HEK293T (cell line): ENCODE measurements at regions not wholly inside any gene's neighbourhood (a gene's known extent, or its start where the extent isn't known, plus 50 kb on each side); places are given as distances from the start of the nearest gene placed in this dataset.

ENCODE experiments used
- CTCF ChIA-PET: fragments of 350-600 bp; formaldehyde crosslinking; extraction: SDS; loops from one replicate; lab custom pipeline; 2021; ENCODE audit warnings: antibody characterized with exemption, inconsistent platforms; lab: Yijun Ruan, JAX
- POLR2A ChIA-PET: fragments of 350-600 bp; formaldehyde crosslinking; extraction: SDS; loops from one replicate; lab custom pipeline; 2020; ENCODE audit warnings: antibody characterized with exemption, inconsistent platforms; lab: Yijun Ruan, JAX
- DNase-seq: peaks from one replicate; pipeline ENCODE4 v3.0.0; 2012; ENCODE audit warnings: mixed read lengths; ENCODE audit errors: extremely low spot score
- ARNT ChIP-seq: fragments of 450-650 bp; IDR thresholded peaks from 2 replicates; pipeline ENCODE4 v1.6.1; 2017; ENCODE audit warnings: mild to moderate bottlenecking
- BHLHE40 ChIP-seq: fragments of 450-650 bp; IDR thresholded peaks from 2 replicates; pipeline ENCODE4 v1.6.1; 2016; ENCODE audit warnings: mild to moderate bottlenecking, moderate library complexity, borderline replicate concordance
- CTBP1 ChIP-seq: fragments of 450-650 bp; IDR thresholded peaks from 2 replicates; pipeline ENCODE4 v1.6.1; 2016; ENCODE audit warnings: borderline replicate concordance
- ELF4 ChIP-seq: fragments of 450-650 bp; IDR thresholded peaks from 2 replicates; pipeline ENCODE4 v1.6.1; 2017; ENCODE audit warnings: antibody characterized with exemption
- FOXA1 ChIP-seq: fragments of 450-650 bp; IDR thresholded peaks from 2 replicates; pipeline ENCODE4 v1.6.1; 2016; ENCODE audit warnings: mild to moderate bottlenecking
- FOXK2 ChIP-seq: fragments of 450-650 bp; IDR thresholded peaks from 2 replicates; pipeline ENCODE4 v1.6.1; 2016; ENCODE audit warnings: mild to moderate bottlenecking
- FOXM1 ChIP-seq: fragments of 450-650 bp; IDR thresholded peaks from 2 replicates; pipeline ENCODE4 v1.6.1; 2017; ENCODE audit warnings: mild to moderate bottlenecking, borderline replicate concordance
- HDGF ChIP-seq: fragments of 450-650 bp; IDR thresholded peaks from 2 replicates; pipeline ENCODE4 v1.6.1; 2017; ENCODE audit warnings: antibody characterized with exemption, borderline replicate concordance
- L3MBTL2 ChIP-seq: fragments of 450-650 bp; conservative IDR thresholded peaks from 2 replicates; pipeline ENCODE4 v1.6.1; 2016; ENCODE audit warnings: mild to moderate bottlenecking
- LEF1 ChIP-seq: fragments of 450-650 bp; IDR thresholded peaks from 2 replicates; pipeline ENCODE4 v1.6.1; 2017; ENCODE audit warnings: mild to moderate bottlenecking, borderline replicate concordance
- NFRKB ChIP-seq: fragments of 450-650 bp; IDR thresholded peaks from 2 replicates; pipeline ENCODE4 v1.6.1; 2016; ENCODE audit warnings: mild to moderate bottlenecking, moderate library complexity
- PKNOX1 ChIP-seq: fragments of 450-650 bp; IDR thresholded peaks from 2 replicates; pipeline ENCODE4 v1.6.1; 2016
- SP1 ChIP-seq: fragments of 450-650 bp; IDR thresholded peaks from 2 replicates; pipeline ENCODE4 v1.6.1; 2017
- SUZ12 ChIP-seq: fragments of 450-650 bp; IDR thresholded peaks from 2 replicates; pipeline ENCODE4 v1.6.1; 2016; ENCODE audit warnings: mild to moderate bottlenecking
- TARDBP ChIP-seq: fragments of 450-650 bp; IDR thresholded peaks from 2 replicates; pipeline ENCODE4 v1.6.1; 2016
- ZNF384 ChIP-seq: fragments of 450-650 bp; IDR thresholded peaks from 2 replicates; pipeline ENCODE4 v1.6.1; 2016

- TF ChIP-seq ELF4 (no peak), TARDBP (no peak), FOXK2 (no peak), PKNOX1 (no peak)
- DNase-seq: no peak
- ChIA-PET CTCF (interaction anchor here (0.7 to 0.8 kb wide), 2 partner anchors 441 to 446 kb away, joined by 3 read pairs; no protein-coding TSS in a partner anchor), POLR2A (no interaction called here)
These were observed 103.4 kb upstream of the PJA1 start for GRCh38 chrX:69268611-69269010.

- TF ChIP-seq FOXM1: no peak
- no peak for TF ChIP-seq PKNOX1
- ChIA-PET POLR2A (no interaction called here), CTCF (no interaction called here)
- DNase-seq: no peak
These were observed 98.9 kb upstream of the PJA1 start for GRCh38 chrX:69264158-69264581.

GRCh38 chrX:69263251-69263820, 98.1 kb upstream of the PJA1 start:
- POLR2A ChIA-PET: no interaction called here
- DNase-seq: no peak
- CTCF ChIA-PET: no interaction called here
- TF ChIP-seq CTBP1 (no peak), BHLHE40 (no peak), SP1 (no peak), SUZ12 (no peak), LEF1 (no peak), NFRKB (no peak), FOXK2 (no peak), ELF4 (no peak), L3MBTL2 (no peak), FOXM1 (no peak), ARNT (no peak), HDGF (no peak), ZNF384 (no peak), TARDBP (no peak), FOXA1 (no peak), PKNOX1 (no peak)

- DNase-seq: no peak
- POLR2A ChIA-PET: no interaction called here
These were observed 97.0 kb upstream of the PJA1 start for GRCh38 chrX:69262036-69262936.

GRCh38 chrX:69260169-69260568, 94.9 kb upstream of the PJA1 start:
- POLR2A ChIA-PET: no interaction called here
- CTCF ChIA-PET: interaction anchor here (0.6 kb wide), 1 partner anchor 185 kb away, joined by 4 read pairs; no protein-coding TSS in a partner anchor
- DNase-seq: no peak
- no peak for TF ChIP-seq FOXA1
- TF ChIP-seq HDGF: no peak
- TF ChIP-seq ARNT: no peak
- no peak for TF ChIP-seq TARDBP
- no peak for TF ChIP-seq CTBP1
- no peak for TF ChIP-seq NFRKB
- no peak for TF ChIP-seq SP1
- TF ChIP-seq FOXK2: no peak
- no peak for TF ChIP-seq ZNF384

More at GRCh38 chrX:69262036-69262936, 97.0 kb upstream of the PJA1 start:
- TF ChIP-seq CTBP1 (no peak), L3MBTL2 (no peak), NFRKB (no peak), TARDBP (no peak), ARNT (no peak), FOXM1 (no peak), FOXA1 (no peak), SUZ12 (no peak), ELF4 (no peak), LEF1 (no peak), ZNF384 (no peak), PKNOX1 (no peak), SP1 (no peak), FOXK2 (no peak), BHLHE40 (no peak), HDGF (no peak)
- CTCF ChIA-PET: interaction anchor here (1.0 kb wide), 1 partner anchor 435 kb away, joined by 3 read pairs; no protein-coding TSS in a partner anchor

- ChIA-PET POLR2A (no interaction called here), CTCF (no interaction called here)
- no peak for TF ChIP-seq SUZ12
- TF ChIP-seq CTBP1: no peak
- no peak for TF ChIP-seq SP1
- TF ChIP-seq FOXA1: no peak
- no peak for TF ChIP-seq FOXK2
- TF ChIP-seq FOXM1: no peak
- no peak for TF ChIP-seq ARNT
- no peak for TF ChIP-seq TARDBP
- TF ChIP-seq BHLHE40: no peak
- no peak for TF ChIP-seq ZNF384
- TF ChIP-seq ELF4: no peak
- no peak for TF ChIP-seq PKNOX1
- TF ChIP-seq NFRKB: no peak
- no peak for TF ChIP-seq LEF1
- no peak for TF ChIP-seq HDGF
- TF ChIP-seq L3MBTL2: no peak
- DNase-seq: no peak
These were observed 93.6 kb upstream of the PJA1 start for GRCh38 chrX:69258893-69259292.
